ENCODE measurements at regions not wholly inside any gene's neighbourhood (a gene's known extent, or its start where the extent isn't known, plus 50 kb on each side); places are given as distances from the start of the nearest gene placed in this dataset.
"Not testable (repeated sequence)": the region's sequence is repeated elsewhere in the genome, so short reads cannot be mapped to it uniquely, and the experiment has no call there.

DNA sequence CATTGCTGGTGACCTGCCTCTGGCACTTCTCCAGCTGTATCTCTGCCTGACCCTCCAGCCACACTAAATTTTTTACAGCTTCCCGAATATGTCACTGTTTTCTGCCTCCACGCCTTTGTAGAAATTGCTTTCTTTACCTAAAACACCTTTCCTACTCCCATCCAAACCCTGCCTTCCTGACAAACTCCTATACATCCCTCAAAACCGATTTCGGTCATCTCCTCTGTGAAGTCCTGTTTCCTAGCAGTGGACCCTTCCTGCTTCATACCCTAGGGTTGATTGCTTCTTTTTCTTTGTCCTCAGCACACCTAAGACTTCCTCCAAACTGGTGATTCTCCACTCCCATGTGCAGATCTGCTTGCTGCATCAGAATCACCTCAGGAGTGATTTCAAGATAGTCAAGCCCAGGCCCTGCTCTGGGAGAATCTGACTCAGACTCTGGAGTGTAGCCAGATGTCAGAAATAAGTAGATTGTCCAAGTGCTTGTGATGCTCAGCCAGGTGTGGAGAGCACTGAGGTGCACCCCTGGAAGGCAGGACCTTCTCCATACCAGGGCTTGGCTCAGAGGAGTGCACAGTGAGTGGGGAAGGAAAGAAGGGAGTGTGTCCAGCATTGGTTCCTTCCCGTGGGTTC, 184.2 kb downstream of the COPRS start:
- no peak for DNase-seq

DNA sequence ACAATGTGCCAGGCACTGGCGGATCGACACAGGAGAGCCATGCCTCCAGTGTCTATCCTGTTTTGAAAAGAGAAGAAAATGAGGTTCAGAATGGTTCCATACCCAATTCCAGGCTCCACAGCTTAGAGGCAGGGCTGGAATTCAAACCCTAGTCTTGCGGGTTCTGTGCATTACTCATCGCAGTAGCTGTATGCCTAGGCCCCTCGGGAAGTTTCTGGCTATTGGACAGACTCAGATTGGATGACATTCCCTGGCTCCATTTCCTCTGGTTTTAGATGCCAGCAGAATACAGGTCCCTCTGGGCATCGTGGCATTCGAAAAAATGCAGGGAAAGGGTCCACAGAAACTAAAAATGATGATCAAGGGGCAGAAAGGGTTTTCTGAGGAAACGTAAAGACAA, 184.7 kb downstream of the COPRS start:
- no peak for DNase-seq

DNA sequence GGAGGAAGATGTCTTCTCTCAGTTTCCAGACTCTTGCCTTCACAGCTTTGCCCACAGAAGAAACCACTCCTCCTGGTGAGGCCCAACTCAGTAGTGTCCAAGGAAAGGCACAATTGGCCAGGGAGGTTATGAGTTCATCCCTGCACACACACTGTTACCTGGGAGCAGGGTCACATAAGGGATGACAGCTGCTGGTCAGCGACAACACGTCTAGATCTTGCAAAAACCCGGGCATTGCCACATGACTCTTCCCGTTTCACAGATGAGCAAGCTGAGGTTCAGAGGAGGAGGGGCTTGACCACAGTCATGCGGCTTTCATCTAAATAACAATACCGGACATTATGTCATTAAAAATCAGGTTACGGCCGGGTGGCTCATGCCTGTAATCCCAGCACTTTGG, 186.0 kb downstream of the COPRS start:
- DNase-seq = no peak

DNA sequence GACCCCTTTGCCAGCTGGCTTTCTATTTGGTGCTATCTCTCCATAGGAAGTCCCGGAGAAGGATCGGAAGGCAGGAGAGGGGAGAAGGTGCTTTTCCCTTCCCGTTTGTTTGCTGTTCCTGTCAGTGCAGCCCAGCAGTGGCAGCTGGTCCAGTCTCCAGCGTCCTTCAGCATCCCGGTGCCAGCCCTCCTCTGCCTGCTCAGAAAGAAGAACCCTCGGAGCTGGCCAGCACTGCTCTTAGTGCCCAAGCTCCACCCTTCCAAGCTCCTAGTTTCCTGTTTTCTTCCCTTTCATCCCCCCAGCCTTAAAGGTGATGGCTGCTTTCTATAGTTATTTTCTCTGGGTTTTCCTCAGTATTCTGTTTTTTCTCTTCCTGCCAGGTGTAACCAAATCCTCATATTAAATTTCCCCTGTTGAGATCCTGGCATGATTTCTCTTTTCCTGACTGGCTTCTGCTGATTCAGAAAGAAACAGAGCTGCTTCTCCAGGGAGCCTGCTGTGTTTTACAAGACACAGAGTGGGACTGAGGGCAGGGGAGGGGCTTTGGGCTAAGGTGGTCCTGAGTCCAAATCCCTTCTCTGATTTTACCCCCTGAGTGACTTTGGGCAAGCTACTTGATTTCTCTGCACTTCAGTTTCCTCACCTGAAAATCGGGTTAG, 186.8 kb downstream of the COPRS start:
- DNase-seq = no peak

DNA sequence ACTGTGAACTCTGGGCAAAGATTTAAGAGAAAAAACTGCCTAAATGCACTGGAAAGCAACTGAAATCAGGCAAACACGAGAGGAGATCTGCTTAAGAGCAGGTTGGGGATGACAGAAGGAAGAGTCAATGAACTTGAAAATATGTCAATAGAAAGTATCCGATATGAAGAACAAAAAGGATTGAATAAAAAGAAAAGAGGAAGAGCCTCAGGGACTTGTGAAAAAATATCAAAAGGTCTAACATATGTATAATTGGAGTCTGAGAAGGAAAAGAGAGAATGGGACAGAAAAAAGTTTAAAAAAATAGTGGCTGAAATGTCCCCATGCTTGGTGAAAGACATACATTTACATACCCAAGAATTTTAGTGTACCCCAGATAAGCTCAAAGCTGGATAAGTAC, 195.5 kb downstream of the COPRS start:
- no peak for DNase-seq

DNA sequence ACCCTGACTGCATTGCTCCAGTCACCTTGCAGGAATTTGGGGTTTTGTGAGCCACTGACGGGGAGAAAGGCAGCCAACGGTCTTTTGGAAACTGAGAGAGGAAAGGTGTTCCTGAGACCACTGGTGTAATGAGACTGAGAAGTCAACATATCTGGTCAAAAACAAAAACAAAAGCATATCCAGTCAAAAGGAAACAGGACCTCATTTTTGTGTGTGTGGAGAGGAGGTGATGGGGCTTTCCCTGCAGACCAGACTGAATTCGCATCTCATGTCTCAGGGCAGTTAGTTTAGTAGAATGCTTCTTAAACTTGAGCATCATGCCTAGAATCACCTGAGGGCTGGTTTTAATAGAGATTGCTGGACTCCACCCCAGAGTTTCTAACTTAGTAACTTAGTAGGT, 198.4 kb downstream of the COPRS start:
- no peak for DNase-seq

DNA sequence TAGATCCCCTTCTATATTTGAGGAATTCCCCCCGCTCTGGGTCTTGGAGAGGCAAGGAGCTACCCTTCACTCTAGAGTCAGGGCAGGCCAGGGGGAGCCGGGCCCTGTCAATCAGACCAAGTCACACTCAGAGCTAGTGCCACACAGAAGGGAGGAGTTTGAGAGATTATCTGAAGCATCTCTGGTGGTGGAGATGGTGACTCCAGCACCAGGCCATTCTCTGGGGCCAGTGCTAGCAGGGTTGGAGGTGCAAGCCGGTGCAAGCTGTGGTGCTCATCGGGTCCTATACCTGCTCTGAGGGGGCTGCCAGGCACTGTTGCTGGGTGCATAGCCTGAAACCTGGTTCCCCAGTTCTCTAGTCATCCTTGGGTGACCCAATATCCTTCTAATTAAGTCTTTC, 201.2 kb downstream of the COPRS start:
- no peak for DNase-seq

DNA sequence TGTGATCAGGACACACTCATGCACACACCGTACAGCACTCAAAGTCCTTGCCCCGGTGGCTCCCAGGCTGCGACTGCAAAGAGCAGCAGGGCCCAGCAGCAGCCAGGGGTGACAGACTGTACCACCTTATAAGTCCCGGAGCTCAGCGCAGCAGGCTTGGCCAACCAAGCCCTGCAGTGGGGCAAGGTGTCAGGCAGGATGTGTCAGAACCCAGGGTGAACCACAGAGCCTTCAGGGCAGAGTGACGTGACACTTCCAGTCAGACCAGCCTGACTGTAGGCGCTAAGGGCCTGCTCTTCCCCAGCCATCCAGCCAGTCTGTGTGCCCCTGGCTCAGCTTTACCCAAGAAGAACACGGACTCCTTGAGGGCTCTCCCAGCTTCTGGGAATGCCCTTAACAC, 204.1 kb downstream of the COPRS start:
- DNase-seq = no peak

DNA sequence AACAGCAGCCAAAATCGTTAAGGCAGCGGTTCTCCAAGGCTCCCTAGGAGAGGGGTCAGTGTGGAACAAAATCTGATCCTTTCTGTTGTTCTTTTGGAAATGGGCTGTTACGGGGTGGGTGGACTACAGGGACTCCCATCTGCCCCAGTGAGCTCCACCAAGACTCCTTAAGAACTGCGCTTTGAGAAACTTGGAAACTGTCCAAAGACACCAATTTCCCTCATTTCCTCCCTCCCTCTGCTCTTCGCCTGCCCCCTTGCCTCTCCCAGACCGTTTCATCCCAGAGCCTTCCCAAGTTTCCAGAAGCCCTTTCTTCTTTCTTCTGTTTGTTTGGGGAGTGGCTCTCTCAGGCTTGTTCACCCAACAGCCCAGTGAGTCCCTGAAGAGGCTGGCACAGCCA, 205.4 kb downstream of the COPRS start:
- no peak for DNase-seq

DNA sequence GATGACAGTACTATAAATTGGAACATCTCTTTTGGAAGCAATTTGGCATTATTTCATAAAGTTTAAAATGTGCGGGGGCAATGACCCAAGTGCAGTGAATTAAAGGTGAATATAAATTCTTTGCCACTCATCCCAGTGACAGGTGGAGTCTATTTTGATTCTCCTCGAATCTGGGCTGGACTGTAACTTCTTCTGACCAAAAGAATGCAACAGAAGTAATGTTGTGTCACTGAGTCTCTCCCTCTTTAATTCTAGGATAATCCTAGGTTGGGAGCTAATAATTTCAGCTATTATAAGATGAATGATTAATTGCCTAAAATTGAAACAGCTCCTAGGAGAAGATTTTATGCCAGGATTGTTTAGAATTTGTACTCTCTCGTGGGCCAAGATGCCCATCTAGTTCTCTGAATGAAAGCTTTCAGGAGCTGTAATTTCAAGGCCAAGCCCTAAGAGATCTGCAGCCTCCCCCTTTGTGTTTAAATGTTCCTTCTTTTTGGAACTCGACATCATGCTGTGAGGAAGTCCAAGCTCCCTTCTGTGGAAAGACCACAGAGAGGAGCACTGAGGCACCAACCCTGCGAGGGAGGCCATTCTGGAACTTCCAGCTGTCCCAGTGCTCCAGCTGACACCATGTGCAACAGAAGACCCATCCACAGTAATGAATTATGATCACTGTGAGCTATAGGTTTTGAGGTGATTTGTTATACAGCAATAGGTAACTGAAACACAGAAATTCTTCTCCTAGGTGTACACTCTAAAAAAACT, 208.1 kb downstream of the COPRS start:
- no peak for DNase-seq

DNA sequence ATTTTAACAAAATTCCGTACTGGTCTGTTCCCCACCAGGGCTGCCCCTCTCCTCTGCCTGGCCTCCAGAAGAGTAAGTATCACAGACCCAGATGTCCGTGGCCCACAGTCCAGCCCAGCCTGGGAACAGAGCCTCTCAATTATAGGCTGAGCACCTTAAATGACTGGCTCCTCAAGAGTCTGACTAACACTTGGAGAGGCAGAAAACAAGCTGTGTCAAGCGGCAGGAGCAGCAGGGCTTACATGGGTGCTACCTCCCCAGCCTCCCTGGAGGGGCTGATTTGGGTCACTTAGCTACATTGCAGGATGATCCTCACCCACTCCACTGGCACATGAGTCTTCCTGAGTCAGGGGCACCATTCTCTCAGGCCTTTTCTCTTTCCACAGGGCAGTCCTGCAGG, 209.7 kb downstream of the COPRS start:
- no peak for DNase-seq

DNA sequence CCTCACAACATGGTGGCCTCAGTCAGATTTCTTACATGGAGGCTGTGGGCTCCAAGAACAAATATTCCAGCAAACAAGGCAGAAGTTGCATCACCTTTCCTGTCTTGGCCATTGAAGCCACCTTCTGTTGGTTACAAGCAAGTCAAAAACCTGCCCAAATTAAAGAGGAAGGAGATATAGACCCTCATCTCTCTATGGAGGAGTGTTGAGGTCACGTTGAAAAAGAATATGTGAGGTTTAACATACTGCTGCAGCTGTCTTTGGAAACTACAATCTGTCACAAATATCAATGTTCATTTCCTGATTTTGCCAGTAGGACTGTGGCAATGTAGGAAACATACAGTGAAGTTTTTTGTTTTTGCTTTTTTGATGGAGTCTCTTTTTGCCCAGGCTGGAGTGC, 211.4 kb downstream of the COPRS start:
- DNase-seq = no peak

DNA sequence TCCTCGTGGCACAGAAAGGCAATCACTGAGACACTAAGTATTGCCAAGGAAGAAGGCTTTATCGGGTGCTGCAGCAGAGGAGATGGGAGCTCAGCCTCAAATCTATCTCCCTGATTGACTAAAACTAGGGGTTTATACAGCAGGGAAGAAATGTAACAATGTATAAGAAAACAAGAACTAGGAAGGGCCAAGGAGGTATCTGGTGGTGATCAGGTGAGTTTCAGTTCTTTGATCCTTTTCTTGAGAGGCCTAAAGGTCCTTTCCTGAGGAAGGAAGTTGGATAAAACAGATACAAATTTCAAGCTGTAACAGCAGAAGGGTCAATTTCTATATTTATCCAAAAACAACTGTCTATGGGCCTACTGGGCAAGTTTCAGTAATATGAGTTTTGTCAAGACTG, 212.4 kb downstream of the COPRS start:
- DNase-seq = no peak

DNA sequence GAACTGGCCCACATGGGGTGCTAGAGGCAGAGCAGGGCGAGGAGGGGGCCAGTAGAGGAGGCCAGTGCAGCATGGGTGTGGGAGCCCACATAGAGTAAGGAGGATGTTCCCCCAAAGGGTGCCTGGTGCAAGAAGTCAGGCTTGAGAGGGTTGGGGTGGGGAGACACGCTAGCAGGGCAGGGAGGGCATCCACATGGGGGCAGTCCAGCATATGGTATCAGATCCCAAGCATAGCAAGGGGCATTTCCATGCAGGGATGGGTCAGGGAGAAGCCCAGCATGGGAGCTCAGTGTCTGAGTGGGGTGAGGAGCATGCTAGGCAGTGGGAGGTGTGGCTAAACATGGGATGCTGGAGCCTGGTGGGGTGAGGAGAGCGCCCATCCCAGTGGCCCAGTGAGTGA, 213.7 kb downstream of the COPRS start:
- DNase-seq = no peak

DNA sequence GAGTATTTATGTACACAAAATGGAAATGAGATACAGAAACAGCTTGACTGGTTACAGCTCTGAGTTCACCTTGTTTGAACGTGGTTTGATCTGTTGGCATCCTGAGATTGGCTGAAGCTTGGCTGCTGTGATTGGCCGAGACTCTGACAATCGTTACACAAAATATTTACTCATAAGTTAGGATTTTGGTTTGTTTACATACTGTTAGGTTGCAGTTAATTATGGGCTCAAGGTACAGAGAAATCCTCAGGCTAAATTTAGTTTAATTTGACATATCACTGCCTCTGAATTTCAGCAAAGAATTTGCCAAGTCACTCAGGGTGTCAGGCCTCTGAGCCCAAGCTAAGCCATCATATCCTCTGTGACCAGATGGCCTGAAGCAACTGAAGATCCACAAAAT, 227.3 kb downstream of the COPRS start:
- DNase-seq = no peak

DNA sequence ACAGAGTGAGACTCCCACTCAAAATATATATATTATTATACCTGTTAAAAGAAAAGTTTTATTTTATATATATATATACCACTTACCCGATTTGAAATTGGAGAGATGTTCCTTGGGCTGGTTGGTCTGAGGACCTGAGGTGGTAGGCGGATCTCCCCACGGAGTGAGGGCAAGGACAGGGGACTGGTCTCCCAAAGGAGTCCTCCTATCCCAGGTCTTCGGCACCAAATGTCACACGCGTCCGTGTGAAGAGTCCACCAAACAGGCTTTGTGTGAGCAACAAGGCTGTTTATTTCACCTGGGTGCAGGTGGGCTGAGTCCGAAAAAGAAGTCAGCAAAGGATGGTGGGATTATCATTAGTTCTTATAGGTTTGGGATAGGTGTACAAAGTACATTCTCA, 228.2 kb downstream of the COPRS start:
- DNase-seq = not testable (repeated sequence)

DNA sequence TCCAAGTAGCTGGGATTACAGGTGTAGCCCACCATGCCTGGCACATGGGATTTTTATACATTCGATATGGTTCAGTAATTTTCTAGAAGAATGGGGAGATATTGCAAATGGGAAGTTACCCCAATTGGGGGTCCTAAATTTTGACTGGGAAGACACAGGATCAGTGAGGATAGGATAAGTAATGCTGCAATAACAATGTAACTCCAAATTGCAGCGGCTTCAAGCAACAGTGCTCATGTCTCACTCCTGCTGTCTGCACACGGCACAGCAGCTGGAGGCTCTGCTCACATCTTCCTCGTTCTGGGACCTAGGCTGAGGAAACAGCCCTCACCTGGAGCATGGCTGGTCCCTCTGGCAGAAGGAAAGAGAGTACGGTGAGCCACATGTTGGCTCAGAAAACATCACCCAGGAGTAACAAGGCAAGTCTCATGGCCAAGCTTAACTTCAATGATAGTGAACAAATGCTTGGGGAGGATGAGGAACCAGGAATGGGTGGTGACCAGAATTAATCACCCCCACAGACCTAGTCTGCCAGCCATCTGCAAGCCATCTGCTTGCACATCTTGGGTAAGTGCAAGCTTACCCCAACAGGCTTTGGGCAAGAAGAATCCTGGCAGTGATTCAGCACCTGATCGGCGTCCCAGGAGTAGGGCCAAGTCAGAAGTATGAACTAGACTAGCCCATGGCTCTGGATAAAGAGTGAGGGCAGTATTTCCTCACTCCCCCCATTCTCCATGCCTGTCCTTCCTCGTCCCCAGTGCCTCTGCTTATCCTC, 229.2 kb downstream of the COPRS start:
- no peak for DNase-seq

DNA sequence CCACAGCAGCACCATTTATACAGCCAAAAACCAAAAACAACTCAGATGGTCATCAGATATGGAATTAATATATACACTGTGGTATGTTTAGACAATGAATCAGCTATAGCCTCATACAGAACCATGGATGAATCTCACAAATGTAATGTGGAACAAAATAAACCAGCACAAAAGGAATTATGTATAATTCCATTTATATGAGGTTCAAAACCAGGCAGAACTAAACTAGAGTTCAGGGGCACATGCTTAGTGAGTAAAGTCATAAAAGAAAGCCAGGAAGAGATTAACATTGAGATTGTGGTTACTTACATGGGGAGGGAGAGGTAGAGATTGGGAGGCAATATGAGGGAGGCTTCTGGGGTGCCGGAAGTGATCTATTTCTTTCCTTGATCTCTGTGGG, 231.1 kb downstream of the COPRS start:
- DNase-seq = no peak

DNA sequence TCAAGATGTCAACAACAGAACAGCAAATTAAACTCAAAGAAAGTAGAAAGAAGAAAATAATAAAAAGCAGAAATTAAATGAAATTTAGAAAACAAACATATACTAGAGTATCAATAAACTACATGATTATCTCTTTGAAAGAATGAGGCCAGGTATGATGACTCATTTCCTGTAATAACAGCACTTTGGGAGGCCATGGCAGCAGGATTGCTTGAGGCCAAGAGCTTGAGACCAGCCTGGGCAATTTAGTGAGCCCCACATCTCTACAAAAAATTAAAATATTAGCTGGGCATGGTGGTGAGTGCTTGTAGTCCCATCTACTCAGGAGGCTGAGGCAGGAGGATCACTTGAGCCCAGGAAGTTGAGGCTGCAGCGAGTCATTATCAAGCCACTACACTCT, 232.5 kb downstream of the RAB11FIP4 start:
- DNase-seq = no peak

DNA sequence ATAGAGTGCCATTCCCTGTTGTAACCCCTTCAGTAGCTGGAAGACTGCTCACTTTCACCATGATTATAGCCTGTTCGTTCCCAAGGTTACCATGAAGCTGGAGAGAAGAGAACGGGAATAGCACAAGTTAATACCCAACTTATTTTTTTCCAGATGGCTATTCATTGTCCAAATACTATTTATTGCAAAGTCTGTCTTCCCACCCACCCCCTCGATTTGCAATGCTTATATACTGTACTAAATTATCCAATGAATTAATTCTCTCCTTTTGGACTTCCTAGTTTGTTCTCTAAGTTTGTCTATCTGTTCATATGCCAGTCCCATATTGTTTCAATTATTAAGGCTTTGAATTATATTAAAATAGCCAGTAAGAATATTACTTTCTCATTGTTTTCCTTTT, 231.0 kb downstream of the RAB11FIP4 start:
- no peak for DNase-seq

DNA sequence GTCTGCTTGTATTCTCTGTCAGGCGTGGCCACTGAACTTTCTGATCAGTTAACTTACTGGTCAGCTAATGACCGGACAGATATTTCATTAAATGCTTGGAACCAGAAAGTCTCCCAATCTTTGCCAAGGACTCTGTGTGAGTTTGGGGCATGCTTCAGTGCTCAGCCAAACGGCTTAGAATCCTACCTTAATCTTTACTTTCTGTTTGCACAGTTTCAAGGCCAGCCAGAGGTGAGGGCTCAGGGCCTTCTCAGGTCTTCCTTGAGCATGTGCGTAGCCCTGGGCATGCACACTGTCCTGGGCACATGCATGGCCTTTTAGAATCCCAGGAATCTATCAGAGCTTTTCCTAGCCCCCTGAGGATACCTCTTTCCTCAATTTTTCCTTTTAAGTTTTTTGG, 230.1 kb downstream of the RAB11FIP4 start:
- no peak for DNase-seq

DNA sequence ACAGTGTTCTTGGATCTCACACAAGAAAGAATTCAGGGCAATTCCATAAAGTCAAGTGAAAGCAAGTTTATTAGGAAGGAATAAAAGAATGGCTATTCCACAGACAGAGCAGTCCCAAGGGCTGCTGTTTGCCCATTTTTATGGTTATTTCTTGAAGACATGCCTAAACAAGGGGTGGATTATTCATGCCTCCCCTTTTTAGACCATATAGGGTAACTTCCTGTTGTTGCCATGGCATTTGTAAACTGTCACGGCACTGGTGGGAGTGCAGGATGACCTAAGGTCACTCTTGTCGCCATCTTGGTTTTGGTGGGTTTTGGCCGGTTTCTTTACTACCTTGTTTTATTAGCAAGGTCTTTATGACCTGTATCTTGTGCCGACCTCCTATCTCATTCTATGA, 219.6 kb downstream of the RAB11FIP4 start:
- not testable (repeated sequence) for DNase-seq
